ENCODE measurements at regions not wholly inside any gene's neighbourhood (a gene's known extent, or its start where the extent isn't known, plus 50 kb on each side); places are given as distances from the start of the nearest gene placed in this dataset.

- TF ChIP-seq CTCF (conservative IDR thresholded peaks at IDR 0.05; ENCODE audit: low read depth, low read length): no peak
- no peak overlapping the region for H3K4me3 ChIP-seq (ENCODE audit: low read depth, low read length)
- no peak for DNase-seq (ENCODE audit: low read depth)
These were observed 147.3 kb upstream of the PCBD1 start for GRCh38 chr10:71035511-71036296.

GRCh38 chr10:71036297-71036966 lies 148.1 kb upstream of the PCBD1 start:
- no peak for TF ChIP-seq CTCF (conservative IDR thresholded peaks at IDR 0.05; ENCODE audit: low read depth, low read length)
- DNase-seq (ENCODE audit: low read depth): no peak
- no peak overlapping the region for H3K4me3 ChIP-seq (ENCODE audit: low read depth, low read length)

- no peak overlapping the region for H3K4me3 ChIP-seq (ENCODE audit: low read depth, low read length)
- DNase-seq (ENCODE audit: low read depth): no peak
- no peak for TF ChIP-seq CTCF (conservative IDR thresholded peaks at IDR 0.05; ENCODE audit: low read depth, low read length)
These were observed 149.8 kb upstream of the PCBD1 start for GRCh38 chr10:71038091-71038633.

- no peak for TF ChIP-seq CTCF (conservative IDR thresholded peaks at IDR 0.05; ENCODE audit: low read depth, low read length)
- H3K4me3 ChIP-seq (ENCODE audit: low read depth, low read length): no peak overlapping the region
- DNase-seq (ENCODE audit: low read depth): no peak
These were observed 150.6 kb upstream of the PCBD1 start for GRCh38 chr10:71038921-71039320.

- no peak overlapping the region for H3K4me3 ChIP-seq (ENCODE audit: low read depth, low read length)
- no peak for TF ChIP-seq CTCF (conservative IDR thresholded peaks at IDR 0.05; ENCODE audit: low read depth, low read length)
- DNase-seq (ENCODE audit: low read depth): no peak
These were observed 151.2 kb upstream of the PCBD1 start for GRCh38 chr10:71039551-71039950.

GRCh38 chr10:71040343-71040742 lies 152.0 kb upstream of the PCBD1 start:
- no peak for TF ChIP-seq CTCF (conservative IDR thresholded peaks at IDR 0.05; ENCODE audit: low read depth, low read length)
- no peak for DNase-seq (ENCODE audit: low read depth)
- no peak overlapping the region for H3K4me3 ChIP-seq (ENCODE audit: low read depth, low read length)
